ENCODE measurements at regions not wholly inside any gene's neighbourhood (a gene's known extent, or its start where the extent isn't known, plus 50 kb on each side); places are given as distances from the start of the nearest gene placed in this dataset.

- TF ChIP-seq CTCF (IDR thresholded peaks at IDR 0.05) (no peak), POLR2A (IDR thresholded peaks at IDR 0.05) (no peak)
Observed at GRCh38 chr11:121365304-121365703, 72.7 kb downstream of the SC5D start.
